ENCODE measurements at regions not wholly inside any gene's neighbourhood (a gene's known extent, or its start where the extent isn't known, plus 50 kb on each side); places are given as distances from the start of the nearest gene placed in this dataset.
A peak's percentile ranks its signal among the peaks of the same experiment; 100 is the strongest.

DNA sequence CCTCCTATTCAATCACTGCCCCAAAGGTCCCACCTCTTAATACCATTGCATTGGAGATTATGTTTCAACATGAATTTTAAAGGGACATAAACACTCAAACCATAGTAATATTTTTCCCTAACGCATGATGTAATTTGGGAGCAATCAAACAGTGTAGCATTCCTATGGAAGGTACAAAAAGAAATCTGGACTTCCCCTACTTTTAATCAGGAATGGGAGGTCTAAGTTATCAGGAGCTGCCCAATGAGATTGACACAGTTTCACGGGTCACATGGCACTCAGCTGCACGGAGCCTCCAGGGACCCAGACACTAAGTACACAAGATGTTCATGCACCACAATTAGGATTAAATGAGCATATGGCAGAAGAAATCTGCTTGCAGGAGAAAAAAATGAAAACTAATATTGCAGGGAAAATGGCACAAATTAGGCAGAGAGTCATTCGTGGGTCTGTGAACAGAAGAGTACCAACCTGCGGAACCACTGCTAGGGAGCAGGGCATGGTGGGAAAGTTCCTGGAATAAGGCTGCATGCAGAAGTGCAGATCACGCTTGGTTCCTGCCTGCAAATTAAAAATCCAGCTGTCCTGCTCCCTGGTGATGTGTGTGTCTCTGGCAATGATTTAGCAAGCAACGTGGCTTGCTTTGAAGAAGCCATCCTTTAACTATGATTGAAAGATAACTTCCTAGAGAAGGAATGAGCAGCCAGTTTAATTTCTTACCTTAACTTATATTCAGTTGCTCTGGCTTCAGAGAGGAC, 326.6 kb upstream of the ID2 start:
- DNase-seq (ENCODE audit: extremely low spot score, unreplicated experiment): no peak
- Mint-ChIP-seq H3K27ac (no peak overlapping the region), H3K9me3 (peaks cover 4% of the 10 kb centered on the region), H3K4me3 (no peak overlapping the region), H3K4me1 (ENCODE audit: unreplicated experiment) (peaks cover 8% of the 10 kb centered on the region), H3K27me3 (no peaks in the 10 kb centered on the region), H3K36me3 (no peaks in the 10 kb centered on the region)
- TF ChIP-seq, protein P1, sequence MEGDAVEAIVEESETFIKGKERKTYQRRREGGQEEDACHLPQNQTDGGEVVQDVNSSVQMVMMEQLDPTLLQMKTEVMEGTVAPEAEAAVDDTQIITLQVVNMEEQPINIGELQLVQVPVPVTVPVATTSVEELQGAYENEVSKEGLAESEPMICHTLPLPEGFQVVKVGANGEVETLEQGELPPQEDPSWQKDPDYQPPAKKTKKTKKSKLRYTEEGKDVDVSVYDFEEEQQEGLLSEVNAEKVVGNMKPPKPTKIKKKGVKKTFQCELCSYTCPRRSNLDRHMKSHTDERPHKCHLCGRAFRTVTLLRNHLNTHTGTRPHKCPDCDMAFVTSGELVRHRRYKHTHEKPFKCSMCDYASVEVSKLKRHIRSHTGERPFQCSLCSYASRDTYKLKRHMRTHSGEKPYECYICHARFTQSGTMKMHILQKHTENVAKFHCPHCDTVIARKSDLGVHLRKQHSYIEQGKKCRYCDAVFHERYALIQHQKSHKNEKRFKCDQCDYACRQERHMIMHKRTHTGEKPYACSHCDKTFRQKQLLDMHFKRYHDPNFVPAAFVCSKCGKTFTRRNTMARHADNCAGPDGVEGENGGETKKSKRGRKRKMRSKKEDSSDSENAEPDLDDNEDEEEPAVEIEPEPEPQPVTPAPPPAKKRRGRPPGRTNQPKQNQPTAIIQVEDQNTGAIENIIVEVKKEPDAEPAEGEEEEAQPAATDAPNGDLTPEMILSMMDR (conservative IDR thresholded peaks at IDR 0.05): no peak

DNA sequence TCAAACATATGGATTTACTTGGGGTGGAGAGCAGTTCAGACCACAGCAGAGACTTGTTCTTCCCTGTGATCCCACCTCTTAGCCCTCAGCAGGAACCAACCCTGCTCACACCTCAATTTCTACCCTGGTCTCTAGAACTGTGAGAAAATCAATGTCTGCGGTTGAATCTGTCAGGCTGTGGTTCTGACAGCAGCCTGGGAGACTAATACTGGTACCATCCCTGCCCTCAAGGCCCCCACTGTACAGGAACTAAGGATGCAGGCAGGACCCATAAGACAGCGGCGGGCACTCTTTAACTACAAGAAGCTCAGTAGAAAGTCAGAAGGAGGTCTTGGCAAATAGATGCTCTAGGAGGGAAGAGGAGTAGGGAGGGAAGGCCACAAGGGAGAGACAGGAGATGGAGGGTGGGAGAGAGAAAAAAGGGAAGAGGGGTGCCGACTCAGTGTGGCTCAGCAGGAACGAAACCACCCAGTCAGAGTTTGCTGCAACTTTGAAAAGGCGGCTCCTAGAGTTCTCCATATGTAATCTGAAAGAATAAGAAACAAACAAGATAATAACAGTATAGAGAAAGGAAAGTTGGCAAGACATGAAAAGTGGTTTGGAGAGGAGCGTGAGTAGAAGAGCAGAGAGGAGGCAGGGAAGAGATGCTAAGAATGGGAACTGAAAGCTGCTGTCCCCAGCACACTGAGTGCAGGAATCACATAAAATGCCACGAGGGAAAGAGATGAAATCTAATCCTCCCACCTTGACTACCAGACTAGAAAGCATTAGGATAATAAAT, 323.9 kb upstream of the ID2 start:
- no peak overlapping the region for H3K4me3 Mint-ChIP-seq
- H3K36me3 Mint-ChIP-seq: no peaks in the 10 kb centered on the region
- H3K27me3 Mint-ChIP-seq: no peaks in the 10 kb centered on the region
- no peak overlapping the region for H3K27ac Mint-ChIP-seq
- no peak for DNase-seq (ENCODE audit: extremely low spot score, unreplicated experiment)
- H3K9me3 Mint-ChIP-seq: peaks cover 9% of the 10 kb centered on the region
- TF ChIP-seq, protein P1 (conservative IDR thresholded peaks at IDR 0.05): no peak
- H3K4me1 Mint-ChIP-seq (ENCODE audit: unreplicated experiment): peaks cover 17% of the 10 kb centered on the region

- Mint-ChIP-seq H3K4me1 (ENCODE audit: unreplicated experiment) (peaks cover 19% of the 10 kb centered on the region), H3K36me3 (no peaks in the 10 kb centered on the region), H3K4me3 (no peak overlapping the region), H3K27me3 (no peaks in the 10 kb centered on the region), H3K9me3 (peaks cover 6% of the 10 kb centered on the region), H3K27ac (no peak overlapping the region)
- TF ChIP-seq, protein P1 (conservative IDR thresholded peaks at IDR 0.05): no peak
- DNase-seq (ENCODE audit: extremely low spot score, unreplicated experiment): no peak
Observed at GRCh38 chr2:8361930-8362329, 319.9 kb upstream of the ID2 start.

- Mint-ChIP-seq H3K36me3 (no peaks in the 10 kb centered on the region), H3K27me3 (no peaks in the 10 kb centered on the region), H3K4me3 (no peak overlapping the region), H3K27ac (peak overlapping the region; percentile 68), H3K9me3 (peaks cover 6% of the 10 kb centered on the region), H3K4me1 (ENCODE audit: unreplicated experiment) (peaks cover 19% of the 10 kb centered on the region)
- DNase-seq (ENCODE audit: extremely low spot score, unreplicated experiment): no peak
- TF ChIP-seq, protein P1 (conservative IDR thresholded peaks at IDR 0.05): no peak
Observed at GRCh38 chr2:8363161-8363560, 318.7 kb upstream of the ID2 start.

DNA sequence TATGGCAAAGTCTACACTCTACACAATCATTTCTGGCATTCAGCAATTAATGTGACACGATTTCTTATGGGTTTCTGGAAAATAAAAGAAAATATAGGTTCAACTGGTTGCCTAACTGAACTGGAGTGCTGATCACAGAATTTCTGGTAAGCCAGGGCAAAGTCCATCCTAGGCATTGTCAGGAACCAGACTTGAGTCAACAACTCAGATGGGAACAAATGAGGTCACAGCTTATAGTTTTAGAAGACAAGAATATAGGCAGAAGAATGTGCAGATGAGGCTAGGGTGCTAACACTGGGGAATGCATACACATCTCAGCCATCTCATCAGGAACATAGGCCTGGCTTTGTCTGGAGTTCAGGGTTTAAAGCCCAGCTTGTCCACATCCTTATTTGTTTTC, 317.2 kb upstream of the ID2 start:
- DNase-seq (ENCODE audit: extremely low spot score, unreplicated experiment): no peak
- peaks cover 19% of the 10 kb centered on the region for H3K4me1 Mint-ChIP-seq (ENCODE audit: unreplicated experiment)
- H3K9me3 Mint-ChIP-seq: peaks cover 7% of the 10 kb centered on the region
- H3K27ac Mint-ChIP-seq: no peak overlapping the region
- no peaks in the 10 kb centered on the region for H3K27me3 Mint-ChIP-seq
- TF ChIP-seq, protein P1 (conservative IDR thresholded peaks at IDR 0.05): no peak
- no peak overlapping the region for H3K4me3 Mint-ChIP-seq
- no peaks in the 10 kb centered on the region for H3K36me3 Mint-ChIP-seq

Measured in type B pancreatic cell (in vitro differentiated cells).